GM23338 (cell line): ENCODE measurements at regions not wholly inside any gene's neighbourhood (a gene's known extent, or its start where the extent isn't known, plus 50 kb on each side); places are given as distances from the start of the nearest gene placed in this dataset.

Source experiments
- EZH2 ChIP-seq: fragments of 200-600 bp; sonication (generic); IDR thresholded peaks from one replicate; pipeline ENCODE4 v1.8.0; 2017; ENCODE audit warnings: antibody characterized with exemption, mild to moderate bottlenecking, low read depth; ENCODE audit not compliant: unreplicated experiment
- POLR2AphosphoS5 ChIP-seq: IDR thresholded peaks from 2 replicates; pipeline ENCODE4 v1.6.1; 2016; ENCODE audit warnings: antibody characterized with exemption, low read depth

- no peak for TF ChIP-seq POLR2AphosphoS5
- no peak for TF ChIP-seq EZH2
These were observed 543.2 kb upstream of the B3GAT1 start for GRCh38 chr11:134955281-134955680.
